Fibroblast of lung (primary cell): ENCODE measurements at regions not wholly inside any gene's neighbourhood (a gene's known extent, or its start where the extent isn't known, plus 50 kb on each side); places are given as distances from the start of the nearest gene placed in this dataset.

Experiments
- DNase-seq, 2 donors: peaks; one replicate each; pipeline versions ENCODE4 v3.0.0 to v3.0.0-alpha.2; 2010; ENCODE audit warnings: low read depth in 2 of 2
- H2AFZ ChIP-seq: 2 replicates; pipeline ENCODE4 v1.5.1; 2012; ENCODE audit warnings: low read length, control low read depth, inconsistent platforms
- H3K27ac ChIP-seq: 2 replicates; pipeline ENCODE4 v1.5.1; 2011; ENCODE audit warnings: low read length, control low read depth; ENCODE audit not compliant: insufficient read depth
- H3K27me3 ChIP-seq: 2 replicates; pipeline ENCODE4 v1.5.1; 2011; ENCODE audit warnings: mild to moderate bottlenecking, low read length; ENCODE audit not compliant: control insufficient read depth, insufficient read depth
- H3K36me3 ChIP-seq: 2 replicates; pipeline ENCODE4 v1.5.1; 2011; ENCODE audit warnings: low read length; ENCODE audit not compliant: control insufficient read depth, insufficient read depth
- H3K4me1 ChIP-seq: 2 replicates; pipeline ENCODE4 v1.5.1; 2011; ENCODE audit warnings: low read length; ENCODE audit not compliant: control insufficient read depth, insufficient read depth; ENCODE audit errors: extremely low read depth
- H3K4me2 ChIP-seq: 2 replicates; pipeline ENCODE4 v1.5.1; 2011; ENCODE audit warnings: low read length, control low read depth; ENCODE audit not compliant: insufficient read depth; ENCODE audit errors: extremely low read depth
- H3K4me3 ChIP-seq, 4 experiments: fragments of 200-600 bp in 1 of 4; sonication (generic) in 1 of 4; replicated peaks in 1 of 4; 2 replicates each; pipeline ENCODE4 v1.5.1; 2011 to 2016; ENCODE audit warnings: low read length in 4 of 4, low read depth in 3 of 4, mild to moderate bottlenecking in 3 of 4, control low read depth in 2 of 4, inconsistent platforms in 1 of 4, mixed read lengths in 1 of 4; ENCODE audit not compliant: insufficient read depth in 1 of 4; ENCODE audit errors: control extremely low read depth in 1 of 4
- H3K79me2 ChIP-seq: 2 replicates; pipeline ENCODE4 v1.5.1; 2012; ENCODE audit warnings: mild to moderate bottlenecking, low read length, inconsistent platforms; ENCODE audit not compliant: control insufficient read depth, insufficient read depth
- H3K9ac ChIP-seq: 2 replicates; pipeline ENCODE4 v1.5.1; 2011; ENCODE audit warnings: mild to moderate bottlenecking, low read length, control low read depth; ENCODE audit not compliant: insufficient read depth
- H3K9me3 ChIP-seq: 2 replicates; pipeline ENCODE4 v1.5.1; 2012; ENCODE audit warnings: low read depth, low read length; ENCODE audit not compliant: control insufficient read depth, insufficient read depth
- H4K20me1 ChIP-seq: 2 replicates; pipeline ENCODE4 v1.5.1; 2011; ENCODE audit warnings: low read length; ENCODE audit not compliant: control insufficient read depth, insufficient read depth; ENCODE audit errors: extremely low read depth
- EZH2 ChIP-seq: IDR thresholded peaks from 2 replicates; pipeline ENCODE4 v1.5.1; 2012; ENCODE audit warnings: low read length, control low read depth, mild to moderate bottlenecking; ENCODE audit errors: missing control alignments
- TF ChIP-seq, protein P1 (sequence below), 2 donors: IDR thresholded peaks in 1 of 2; conservative IDR thresholded peaks in 1 of 2; 1 replicate in 1 of 2; 2 replicates in 1 of 2; pipeline ENCODE4 v1.5.1; 2011 to 2012; ENCODE audit warnings: low read length in 2 of 2, control low read depth in 1 of 2, inconsistent platforms in 1 of 2, low read depth in 1 of 2, mild to moderate bottlenecking in 1 of 2

DNA sequence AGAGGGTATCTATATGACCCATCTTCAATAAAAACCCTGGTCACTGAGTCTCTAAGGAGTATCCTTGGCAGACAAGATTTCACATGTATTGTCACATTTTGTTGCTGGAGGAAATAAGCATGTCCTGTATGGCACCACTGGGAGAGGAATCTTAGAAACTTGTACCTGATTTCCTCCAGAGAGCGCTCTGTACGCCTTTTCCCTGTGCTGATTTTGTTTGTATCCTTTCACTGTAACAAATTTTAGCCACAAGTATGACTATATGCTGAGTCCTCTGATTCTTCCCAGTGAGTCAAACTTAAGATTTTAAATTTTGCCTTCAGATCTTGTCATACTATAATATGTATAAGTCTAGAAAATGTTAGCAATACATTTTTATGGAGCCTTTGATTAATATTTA is 102.8 kb downstream of the ITIH6 start:
- Histone ChIP-seq H3K4me2 (no peak overlapping the region), H3K79me2 (no peaks in the 10 kb centered on the region), H3K9ac (no peak overlapping the region), H3K27me3 (no peaks in the 10 kb centered on the region), H3K36me3 (no peaks in the 10 kb centered on the region), H3K27ac (no peak overlapping the region), H2AFZ (no peak overlapping the region), H3K4me1 (no peaks in the 10 kb centered on the region), H4K20me1 (no peaks in the 10 kb centered on the region), H3K4me3 (no peak overlapping the region), H3K9me3 (no peaks in the 10 kb centered on the region)
- TF ChIP-seq EZH2: no peak
- TF ChIP-seq, protein P1, sequence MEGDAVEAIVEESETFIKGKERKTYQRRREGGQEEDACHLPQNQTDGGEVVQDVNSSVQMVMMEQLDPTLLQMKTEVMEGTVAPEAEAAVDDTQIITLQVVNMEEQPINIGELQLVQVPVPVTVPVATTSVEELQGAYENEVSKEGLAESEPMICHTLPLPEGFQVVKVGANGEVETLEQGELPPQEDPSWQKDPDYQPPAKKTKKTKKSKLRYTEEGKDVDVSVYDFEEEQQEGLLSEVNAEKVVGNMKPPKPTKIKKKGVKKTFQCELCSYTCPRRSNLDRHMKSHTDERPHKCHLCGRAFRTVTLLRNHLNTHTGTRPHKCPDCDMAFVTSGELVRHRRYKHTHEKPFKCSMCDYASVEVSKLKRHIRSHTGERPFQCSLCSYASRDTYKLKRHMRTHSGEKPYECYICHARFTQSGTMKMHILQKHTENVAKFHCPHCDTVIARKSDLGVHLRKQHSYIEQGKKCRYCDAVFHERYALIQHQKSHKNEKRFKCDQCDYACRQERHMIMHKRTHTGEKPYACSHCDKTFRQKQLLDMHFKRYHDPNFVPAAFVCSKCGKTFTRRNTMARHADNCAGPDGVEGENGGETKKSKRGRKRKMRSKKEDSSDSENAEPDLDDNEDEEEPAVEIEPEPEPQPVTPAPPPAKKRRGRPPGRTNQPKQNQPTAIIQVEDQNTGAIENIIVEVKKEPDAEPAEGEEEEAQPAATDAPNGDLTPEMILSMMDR (conservative IDR thresholded peaks at IDR 0.05 in 1 of 2, IDR thresholded peaks at IDR 0.05 in 1 of 2; ENCODE audit: low read depth in 1 of 2, low read length in 2 of 2): no peak
- peak in 1 of 2 donors; percentile 1 for DNase-seq

DNA sequence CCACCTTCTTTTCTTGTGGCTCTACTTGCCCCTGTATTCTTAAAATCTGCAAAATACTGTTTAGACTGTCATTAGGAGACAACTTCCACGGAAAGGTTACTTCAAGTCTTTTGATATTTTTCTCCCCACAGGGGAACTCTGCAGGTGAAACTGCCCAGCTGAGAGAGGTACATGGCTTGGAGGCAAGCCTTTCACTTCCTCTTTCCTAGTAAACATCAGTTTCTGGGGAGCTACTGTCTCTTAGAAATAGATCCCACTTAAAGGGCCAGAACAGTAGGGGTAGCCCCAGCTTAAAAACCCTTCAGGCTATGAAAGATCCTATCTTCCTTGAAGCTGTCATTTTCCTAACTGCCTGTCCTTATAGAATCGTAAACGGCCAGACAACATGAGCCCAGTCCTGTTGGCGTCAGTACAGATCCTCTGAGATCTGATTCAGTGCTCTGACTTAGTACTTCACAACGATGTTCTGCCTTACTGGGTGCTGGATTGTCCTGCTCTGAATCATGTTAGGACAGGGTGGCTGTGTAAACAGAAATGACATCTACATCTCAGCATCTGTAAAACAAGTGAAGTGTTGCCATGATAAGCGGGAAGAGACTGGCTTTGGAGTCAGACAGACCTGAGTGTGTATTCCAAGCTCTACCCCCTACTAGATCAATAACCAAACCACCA is 102.1 kb downstream of the ITIH6 start:
- Histone ChIP-seq H3K36me3 (no peaks in the 10 kb centered on the region), H3K4me2 (no peak overlapping the region), H3K4me1 (no peaks in the 10 kb centered on the region), H3K79me2 (no peaks in the 10 kb centered on the region), H4K20me1 (no peaks in the 10 kb centered on the region), H3K9me3 (no peaks in the 10 kb centered on the region), H3K27ac (no peak overlapping the region), H2AFZ (no peak overlapping the region), H3K27me3 (no peaks in the 10 kb centered on the region), H3K9ac (no peak overlapping the region), H3K4me3 (no peak overlapping the region)
- TF ChIP-seq, protein P1 (conservative IDR thresholded peaks at IDR 0.05 in 1 of 2, IDR thresholded peaks at IDR 0.05 in 1 of 2; ENCODE audit: low read depth in 1 of 2, low read length in 2 of 2): no peak
- TF ChIP-seq EZH2: no peak
- no peak for DNase-seq
